Heart left ventricle (tissue), 16 donors: ENCODE measurements at regions not wholly inside any gene's neighbourhood (a gene's known extent, or its start where the extent isn't known, plus 50 kb on each side); places are given as distances from the start of the nearest gene placed in this dataset.
"Not testable (repeated sequence)": the region's sequence is repeated elsewhere in the genome, so short reads cannot be mapped to it uniquely, and the experiment has no call there.

Experiments
- ATAC-seq, 4 donors: fragments of 200-7000 bp; cut with Tn5 transposase; one replicate each; pipeline ENCODE4 v1.9.1; 2020 to 2022; ENCODE audit warnings: moderate library complexity in 4 of 4, mild to moderate bottlenecking in 3 of 4, moderate number of reproducible peaks in 1 of 4
- DNase-seq, 5 donors: peaks; one replicate each; pipeline ENCODE4 v3.0.0-alpha.2; 2020
- H3K27ac ChIP-seq, 12 donors: fragments of 200-600 bp; sonication (generic) in 4 of 12; one replicate each; pipeline versions ENCODE4 v1.5.0 to v1.8.0; 2016 to 2022; ENCODE audit warnings: mild to moderate bottlenecking in 2 of 12
- H3K27me3 ChIP-seq, 9 donors: fragments of 200-600 bp; sonication (generic) in 2 of 9; one replicate each; pipeline versions ENCODE4 v1.5.1 to v1.8.0; 2016 to 2022; ENCODE audit warnings: mild to moderate bottlenecking in 3 of 9
- H3K36me3 ChIP-seq, 9 donors: fragments of 200-600 bp; sonication (generic) in 2 of 9; one replicate each; pipeline versions ENCODE4 v1.5.0 to v1.8.0; 2018 to 2022; ENCODE audit warnings: mild to moderate bottlenecking in 2 of 9
- H3K4me1 ChIP-seq, 12 donors: fragments of 200-600 bp; sonication (generic) in 4 of 12; one replicate each; pipeline versions ENCODE4 v1.5.0 to v1.8.0; 2016 to 2022; ENCODE audit warnings: mild to moderate bottlenecking in 3 of 12
- H3K4me3 ChIP-seq, 12 donors: fragments of 200-600 bp; sonication (generic) in 4 of 12; one replicate each; pipeline versions ENCODE4 v1.5.0 to v1.8.0; 2017 to 2022; ENCODE audit warnings: mild to moderate bottlenecking in 9 of 12, moderate library complexity in 4 of 12
- H3K9me3 ChIP-seq, 12 donors: fragments of 200-600 bp; sonication (generic) in 4 of 12; one replicate each; pipeline versions ENCODE4 v1.5.0 to v1.8.0; 2016 to 2022; ENCODE audit warnings: mild to moderate bottlenecking in 1 of 12
- CTCF ChIP-seq, 12 donors: fragments of 200-600 bp; sonication (generic) in 4 of 12; IDR thresholded peaks; one replicate each; pipeline versions ENCODE4 v1.5.0 to v1.8.0; 2018 to 2022; ENCODE audit warnings: antibody characterized with exemption in 12 of 12, mild to moderate bottlenecking in 5 of 12
- POLR2A ChIP-seq, 2 donors: fragments of 450-650 bp; IDR thresholded peaks; one replicate each; pipeline ENCODE4 v1.6.1; 2017; ENCODE audit warnings: antibody characterized with exemption in 2 of 2, mild to moderate bottlenecking in 2 of 2, moderate library complexity in 2 of 2
- WGBS, 4 donors: extraction: QIAGEN DNeasy Blood & Tissue Kit in 2 of 4; methylation state at CpG; one replicate each; pipeline versions ENCODE4 v1.1.5 to v1.1.7; 2013 to 2018; 5-methylcytosine and 5-hydroxymethylcytosine counted together
- intact Hi-C, 10 donors: fragments of 100-400 bp; cut with DNase I; formaldehyde crosslinking; loops; one replicate each; pipeline versions ENCODE4 v1.11.1 to v1.14.2; 2022
- donor health status: ischemic (EF 13 %, LVEDD 7.1; RV severe dilation, severe dysfunction).
- donor health status: healthy with polysubstance abuse.
- donor health status: DM: no; HTN: yes; CAD: no.
- donor health status: DM: no; HTN: no; CAD: no.
- donor health status: ischemic (EF 25% LVEDD 6.9; RV normal size, moderate dysfunction).
- donor health status: ischemic (EF 25% LVEDD 5.7; RV mildly dilated, moderate dysfunction).
- donor health status: healthy.
- donor health status: DM: yes; HTN: yes; CAD: no.
- donor health status: ischemic (EF 35%, LVEDD 5.7; RV mildly dilated, moderate dysfunction).
- donor health status: nonischemic (EF 11% LVEDD 7.7; RV severe dilation, severe dysfunction).
- donor health status: DM: yes; HTN: yes; CAD: no.
- donor health status: PGD.
- donor health status: ischemic (EF 29% LVEDD 5.4; RV normal size, mild dysfunction).
- donor health status: nonischemic (EF 23%, LVEDD 6.1; RV moderate dilation, normal function).

- TF ChIP-seq CTCF (IDR thresholded peaks at IDR 0.05) (no peak), POLR2A (IDR thresholded peaks at IDR 0.05) (no peak)
- WGBS, 4 donors = 81 to 86% (median 85%) methylated on average over 9 of the region's 9 CpGs
- Histone ChIP-seq H3K27ac (no peak overlapping the region), H3K9me3 (no peaks in the 10 kb centered on the region), H3K4me3 (no peak overlapping the region), H3K36me3 (no peaks in the 10 kb centered on the region), H3K27me3 (peaks cover 0 to 6% (median 0%) of the 10 kb centered on the region in 9 donors), H3K4me1 (peaks cover 0 to 15% (median 0%) of the 10 kb centered on the region in 12 donors)
- DNase-seq (no peak), ATAC-seq (no peak)
- intact Hi-C loops = no loop called here
Measured at GRCh38 chr15:22267761-22268160, 187.4 kb downstream of the OR4M2 start.

- DNase-seq, intact Hi-C loops, H3K27ac ChIP-seq, H3K36me3 ChIP-seq, H3K9me3 ChIP-seq, H3K27me3 ChIP-seq, H3K4me3 ChIP-seq, ATAC-seq: not testable (repeated sequence)
- peaks cover 0 to 11% (median 0%) of the 10 kb centered on the region in 12 donors for H3K4me1 ChIP-seq
- 73 to 79% (median 74%) methylated on average over 5 of the region's 5 CpGs for WGBS, 4 donors
Measured at GRCh38 chr15:22268201-22268600, 187.9 kb downstream of the OR4M2 start.

GRCh38 chr15:22268654-22269053 lies 188.3 kb downstream of the OR4M2 start:
- ATAC-seq, H3K27me3 ChIP-seq, intact Hi-C loops, H3K9me3 ChIP-seq, H3K27ac ChIP-seq, H3K36me3 ChIP-seq, H3K4me3 ChIP-seq, DNase-seq: not testable (repeated sequence)
- 57 to 64% (median 61%) methylated on average over 6 of the region's 6 CpGs for WGBS, 4 donors
- H3K4me1 ChIP-seq = peaks cover 0 to 11% (median 0%) of the 10 kb centered on the region in 12 donors

GRCh38 chr15:22272286-22273160 lies 186.2 kb upstream of the GOLGA6L22 start:
- 88 to 90% (median 89%) methylated on average over 29 of the region's 29 CpGs for WGBS, 4 donors
- H3K27ac ChIP-seq, H3K4me3 ChIP-seq, H3K36me3 ChIP-seq, intact Hi-C loops, H3K4me1 ChIP-seq, H3K9me3 ChIP-seq, DNase-seq, ATAC-seq, H3K27me3 ChIP-seq: not testable (repeated sequence)

- intact Hi-C loops, ATAC-seq: not testable (repeated sequence)
- WGBS, 4 donors = 79 to 86% (median 84%) methylated on average over 12 of the region's 12 CpGs
Measured at GRCh38 chr15:22273185-22273584, 185.5 kb upstream of the GOLGA6L22 start.

GRCh38 chr15:22274376-22274775 lies 184.3 kb upstream of the GOLGA6L22 start:
- H3K36me3 ChIP-seq, intact Hi-C loops, H3K27ac ChIP-seq, H3K4me1 ChIP-seq, DNase-seq, ATAC-seq, H3K9me3 ChIP-seq, H3K4me3 ChIP-seq: not testable (repeated sequence)
- 58 to 67% (median 66%) methylated on average over 2 of the region's 2 CpGs for WGBS, 4 donors
- peaks cover 0 to 19% (median 0%) of the 10 kb centered on the region in 9 donors for H3K27me3 ChIP-seq

More at GRCh38 chr15:22273185-22273584, 185.5 kb upstream of the GOLGA6L22 start:
- not testable (repeated sequence) for DNase-seq, H3K36me3 ChIP-seq, H3K9me3 ChIP-seq, H3K4me3 ChIP-seq, H3K4me1 ChIP-seq, H3K27ac ChIP-seq
- H3K27me3 ChIP-seq = peaks cover 0 to 16% (median 0%) of the 10 kb centered on the region in 9 donors

- H3K27ac ChIP-seq, H3K4me1 ChIP-seq, intact Hi-C loops, ATAC-seq, H3K36me3 ChIP-seq, DNase-seq, H3K9me3 ChIP-seq, H3K4me3 ChIP-seq: not testable (repeated sequence)
- H3K27me3 ChIP-seq = peaks cover 0 to 25% (median 0%) of the 10 kb centered on the region in 9 donors
- WGBS, 4 donors = 69 to 75% (median 72%) methylated on average over 4 of the region's 4 CpGs
Measured at GRCh38 chr15:22280770-22281169, 177.9 kb upstream of the GOLGA6L22 start.

GRCh38 chr15:22282794-22283533 lies 175.7 kb upstream of the GOLGA6L22 start:
- intact Hi-C loops, H3K4me3 ChIP-seq, DNase-seq, H3K9me3 ChIP-seq, H3K36me3 ChIP-seq, H3K4me1 ChIP-seq, ATAC-seq, H3K27ac ChIP-seq: not testable (repeated sequence)
- WGBS, 4 donors = 46 to 51% (median 47%) methylated on average over 13 of the region's 13 CpGs
- H3K27me3 ChIP-seq = peaks cover 0 to 18% (median 0%) of the 10 kb centered on the region in 9 donors

GRCh38 chr15:22284795-22285420 lies 173.8 kb upstream of the GOLGA6L22 start:
- H3K4me3 ChIP-seq, ATAC-seq, H3K9me3 ChIP-seq, DNase-seq, intact Hi-C loops, H3K36me3 ChIP-seq, H3K27ac ChIP-seq, H3K4me1 ChIP-seq: not testable (repeated sequence)
- 69 to 77% (median 74%) methylated on average over 3 of the region's 3 CpGs for WGBS, 4 donors
- H3K27me3 ChIP-seq = peaks cover 0 to 12% (median 0%) of the 10 kb centered on the region in 9 donors
